GM18907 (cell line): ENCODE measurements at regions not wholly inside any gene's neighbourhood (a gene's known extent, or its start where the extent isn't known, plus 50 kb on each side); places are given as distances from the start of the nearest gene placed in this dataset.

Experiments used
- ATAC-seq: cut with Tn5 transposase; IDR thresholded peaks from one replicate; pipeline ENCODE4 v1.9.1; 2021; ENCODE audit warnings: mild to moderate bottlenecking, moderate library complexity; ENCODE audit not compliant: unreplicated experiment

GRCh38 chr3:72316501-72317279 is 531.6 kb downstream of the SHQ1 start:
- no peak for ATAC-seq

GRCh38 chr3:72313308-72313707 is 528.4 kb upstream of the PROK2 start:
- ATAC-seq: no peak

GRCh38 chr3:72312339-72312738 is 527.4 kb upstream of the PROK2 start:
- no peak for ATAC-seq

GRCh38 chr3:72311425-72311824 is 526.5 kb upstream of the PROK2 start:
- no peak for ATAC-seq

GRCh38 chr3:72310419-72311380 is 525.8 kb upstream of the PROK2 start:
- ATAC-seq: peak; percentile 98

- ATAC-seq: peak; percentile 11
These were observed 524.9 kb upstream of the PROK2 start for GRCh38 chr3:72309661-72310418.

GRCh38 chr3:72308641-72309040 is 523.7 kb upstream of the PROK2 start:
- ATAC-seq: no peak

GRCh38 chr3:72307438-72308115 is 522.6 kb upstream of the PROK2 start:
- ATAC-seq: no peak

GRCh38 chr3:72306800-72307341 is 521.9 kb upstream of the PROK2 start:
- no peak for ATAC-seq

- no peak for ATAC-seq
These were observed 519.0 kb upstream of the PROK2 start for GRCh38 chr3:72303926-72304325.

GRCh38 chr3:72301779-72302178 is 516.8 kb upstream of the PROK2 start:
- ATAC-seq: no peak

- no peak for ATAC-seq
These were observed 515.7 kb upstream of the PROK2 start for GRCh38 chr3:72300621-72301020.

- ATAC-seq: no peak
These were observed 514.9 kb upstream of the PROK2 start for GRCh38 chr3:72299823-72300222.

GRCh38 chr3:72299321-72299802 is 514.4 kb upstream of the PROK2 start:
- ATAC-seq: no peak

- ATAC-seq: no peak
These were observed 513.5 kb upstream of the PROK2 start for GRCh38 chr3:72298201-72299152.

- ATAC-seq: no peak
These were observed 512.5 kb upstream of the PROK2 start for GRCh38 chr3:72297481-72297880.

GRCh38 chr3:72296477-72297111 is 511.6 kb upstream of the PROK2 start:
- no peak for ATAC-seq

- no peak for ATAC-seq
These were observed 511.1 kb upstream of the PROK2 start for GRCh38 chr3:72295962-72296450.
